A549 (cell line): ENCODE measurements at regions not wholly inside any gene's neighbourhood (a gene's known extent, or its start where the extent isn't known, plus 50 kb on each side); places are given as distances from the start of the nearest gene placed in this dataset.
A peak's percentile ranks its signal among the peaks of the same experiment; 100 is the strongest.

Source experiments
- ATAC-seq, 2 experiments: fragments of 200-7000 bp in 1 of 2; fragments of >200 bp in 1 of 2; cut with Nextera tagmentation in 1 of 2; cut with Tn5 transposase in 1 of 2; 3 replicates each; pipeline versions ENCODE4 v1.8.0 to v1.9.1; 2018 to 2020; ENCODE audit warnings: mild to moderate bottlenecking in 1 of 2, moderate library complexity in 1 of 2
- CTCF ChIA-PET: fragments of 300-600 bp; sonication (Branson Sonifier 250); formaldehyde crosslinking; extraction: SDS; loops from one replicate; lab custom pipeline; 2021; ENCODE audit warnings: antibody characterized with exemption, inconsistent platforms; lab: Yijun Ruan, JAX
- POLR2A ChIA-PET: fragments of 350-600 bp; formaldehyde crosslinking; extraction: SDS; loops from one replicate; lab custom pipeline; 2021; ENCODE audit warnings: antibody characterized with exemption, inconsistent platforms; lab: Yijun Ruan, JAX
- DNase-seq, 2 experiments: peaks; one replicate each; pipeline versions ENCODE4 v3.0.0 to v3.0.0-alpha.2; 2011 to 2016; ENCODE audit warnings: low read depth in 1 of 2, low spot score in 1 of 2
- FAIRE-seq: peaks from 2 replicates; lab custom pipeline; 2011; peaks lifted over from hg19 to GRCh38; lab: Jason Lieb, UNC
- H3K27ac ChIP-seq, 2 experiments: fragments of >200 bp; sonication (Bioruptor Twin); formaldehyde crosslinking; 3 replicates each; pipeline ENCODE4 v1.5.1; 2016 to 2017
- H3K4me1 ChIP-seq: fragments of >200 bp; sonication (Bioruptor Twin); formaldehyde crosslinking; 3 replicates; pipeline ENCODE4 v1.6.1; 2016
- H3K4me2 ChIP-seq: fragments of >200 bp; sonication (Bioruptor Twin); formaldehyde crosslinking; 3 replicates; pipeline ENCODE4 v1.6.1; 2016
- H3K4me3 ChIP-seq: fragments of >200 bp; sonication (Bioruptor Twin); formaldehyde crosslinking; 3 replicates; pipeline ENCODE4 v1.5.1; 2016
- H3K9me3 ChIP-seq: fragments of >200 bp; sonication (Bioruptor Twin); formaldehyde crosslinking; 3 replicates; pipeline ENCODE4 v1.6.1; 2016
- ATOH8 ChIP-seq: fragments of 250-450 bp; sonication (Bioruptor Pico); IDR thresholded peaks from 2 replicates; pipeline ENCODE4 v1.5.0; 2020; ENCODE audit warnings: low read depth, mild to moderate bottlenecking, moderate library complexity
- BCL3 ChIP-seq: fragments of >200 bp; sonication (Bioruptor Twin); formaldehyde crosslinking; IDR thresholded peaks from 3 replicates; pipeline ENCODE4 v1.6.1; 2016
- EHMT2 ChIP-seq: fragments of 200-600 bp; sonication (generic); IDR thresholded peaks from 2 replicates; pipeline ENCODE4 v1.6.1; 2016; ENCODE audit warnings: antibody characterized with exemption, low read depth, mild to moderate bottlenecking, moderate library complexity
- ELK1 ChIP-seq: fragments of 150-350 bp; IDR thresholded peaks from 2 replicates; pipeline ENCODE4 v1.6.1; 2014; ENCODE audit warnings: low read depth, mild to moderate bottlenecking, low read length
- FOSB ChIP-seq: fragments of 250-450 bp; sonication (Bioruptor Pico); IDR thresholded peaks from 2 replicates; pipeline ENCODE4 v1.5.0; 2020; ENCODE audit warnings: mild to moderate bottlenecking, moderate library complexity
- GATA3 ChIP-seq: IDR thresholded peaks from 2 replicates; pipeline ENCODE4 v1.6.1; 2012; ENCODE audit warnings: borderline replicate concordance
- HDAC2 ChIP-seq: fragments of 200-600 bp; sonication (generic); IDR thresholded peaks from 2 replicates; pipeline ENCODE4 v1.6.1; 2016
- HES2 ChIP-seq: fragments of >200 bp; sonication (Bioruptor Twin); formaldehyde crosslinking; IDR thresholded peaks from 2 replicates; pipeline ENCODE4 v1.6.1; 2016
- HMGXB4 ChIP-seq: fragments of 250-450 bp; sonication (Bioruptor Pico); IDR thresholded peaks from 2 replicates; pipeline ENCODE4 v1.5.0; 2021; ENCODE audit warnings: mild to moderate bottlenecking, moderate library complexity, borderline replicate concordance
- HOXA7 ChIP-seq: fragments of 250-450 bp; sonication (Bioruptor Pico); IDR thresholded peaks from 2 replicates; pipeline ENCODE4 v1.5.0; 2020; ENCODE audit warnings: mild to moderate bottlenecking, moderate library complexity
- KDM1A ChIP-seq: fragments of 200-600 bp; sonication (generic); IDR thresholded peaks from 2 replicates; pipeline ENCODE4 v1.6.1; 2016; ENCODE audit warnings: low read depth, mild to moderate bottlenecking
- KDM5A ChIP-seq: fragments of 200-600 bp; sonication (generic); IDR thresholded peaks from 2 replicates; pipeline ENCODE4 v1.6.1; 2016; ENCODE audit warnings: antibody characterized with exemption, mild to moderate bottlenecking
- MAFK ChIP-seq: fragments of 450-650 bp; IDR thresholded peaks from 2 replicates; pipeline ENCODE4 v1.6.1; 2014; ENCODE audit not compliant: partially characterized antibody
- NFE2L2 ChIP-seq: fragments of 150-350 bp; conservative IDR thresholded peaks from 2 replicates; pipeline ENCODE4 v1.6.1; 2014; ENCODE audit warnings: low read length
- NPAS2 ChIP-seq: fragments of 250-450 bp; sonication (Bioruptor Pico); IDR thresholded peaks from 2 replicates; pipeline ENCODE4 v1.8.0; 2022; ENCODE audit warnings: mild to moderate bottlenecking, moderate library complexity, borderline replicate concordance
- POLR2A ChIP-seq: IDR thresholded peaks from 2 replicates; pipeline ENCODE4 v1.6.1; 2012; ENCODE audit warnings: mild to moderate bottlenecking, low read length
- POLR2AphosphoS2 ChIP-seq: conservative IDR thresholded peaks from 2 replicates; pipeline ENCODE4 v1.6.1; 2012; ENCODE audit warnings: low read length, improper control_type of control experiment, inconsistent platforms
- RARB ChIP-seq: fragments of 250-450 bp; sonication (Bioruptor Pico); IDR thresholded peaks from 2 replicates; pipeline ENCODE4 v1.8.0; 2021; ENCODE audit warnings: mild to moderate bottlenecking, moderate library complexity
- RCOR1 ChIP-seq: fragments of 150-350 bp; IDR thresholded peaks from 2 replicates; pipeline ENCODE4 v1.6.1; 2014; ENCODE audit warnings: antibody characterized with exemption, low read length, low read depth
- REST ChIP-seq: fragments of 200-600 bp; sonication (generic); IDR thresholded peaks from 2 replicates; pipeline ENCODE4 v1.6.1; 2016; ENCODE audit warnings: antibody characterized with exemption, mild to moderate bottlenecking, moderate library complexity
- RNF2 ChIP-seq: fragments of 200-600 bp; sonication (generic); IDR thresholded peaks from 2 replicates; pipeline ENCODE4 v1.6.1; 2016; ENCODE audit warnings: low read depth, mild to moderate bottlenecking, antibody characterized with exemption, moderate library complexity, borderline replicate concordance
- TFCP2L1 ChIP-seq: fragments of 250-450 bp; sonication (Bioruptor Pico); IDR thresholded peaks from 2 replicates; pipeline ENCODE4 v1.5.0; 2021; ENCODE audit warnings: mild to moderate bottlenecking
- ZNF302 ChIP-seq: fragments of 250-450 bp; sonication (Bioruptor Pico); IDR thresholded peaks from 2 replicates; pipeline ENCODE4 v1.9.0; 2021; ENCODE audit warnings: inconsistent platforms, mild to moderate bottlenecking, moderate library complexity
- ZSCAN20 ChIP-seq: fragments of 250-450 bp; sonication (Bioruptor Pico); IDR thresholded peaks from 2 replicates; pipeline ENCODE4 v1.8.0; 2022; ENCODE audit warnings: mild to moderate bottlenecking, moderate library complexity
- WGBS: methylation state at CpG from one replicate; pipeline ENCODE4 v1.1.6; 2017; ENCODE audit errors: missing lambda C conversion rate; 5-methylcytosine and 5-hydroxymethylcytosine counted together

- H3K4me1 ChIP-seq: no peaks in the 10 kb centered on the region
- H3K27ac ChIP-seq: no peak overlapping the region
- no peak overlapping the region for H3K4me3 ChIP-seq
- 6% methylated on average over 2 of the region's 2 CpGs for WGBS
- FAIRE-seq (no peak), DNase-seq (no peak), ATAC-seq (no peak)
- ChIA-PET CTCF (no interaction called here), POLR2A (no interaction called here)
- H3K4me2 ChIP-seq: no peak overlapping the region
- H3K9me3 ChIP-seq: no peaks in the 10 kb centered on the region
- TF ChIP-seq RNF2 (no peak), NPAS2 (CRISPR knock-in tag) (no peak), KDM5A (no peak), EHMT2 (no peak), GATA3 (no peak), TFCP2L1 (CRISPR knock-in tag) (no peak)
Observed at GRCh38 chr6:95185874-95186273, 391.5 kb upstream of the MANEA start.

GRCh38 chr6:95186710-95187109, 390.6 kb upstream of the MANEA start:
- FAIRE-seq (no peak), ATAC-seq (no peak), DNase-seq (no peak)
- Histone ChIP-seq H3K4me1 (no peaks in the 10 kb centered on the region), H3K4me3 (no peak overlapping the region), H3K27ac (no peak overlapping the region), H3K9me3 (no peaks in the 10 kb centered on the region), H3K4me2 (no peak overlapping the region)
- 11% methylated on average over 1 of the region's 1 CpG for whole genome bisulfite sequencing
- ChIA-PET CTCF (no interaction called here), POLR2A (no interaction called here)
- TF ChIP-seq MAFK (peak; percentile 28), ZNF302 (no peak), RNF2 (no peak)

- H3K9me3 ChIP-seq: no peaks in the 10 kb centered on the region
- DNase-seq: no peak
- POLR2A ChIA-PET: no interaction called here
- 19% methylated on average over 3 of the region's 3 CpGs for WGBS
- no peak overlapping the region for H3K27ac ChIP-seq
- H3K4me2 ChIP-seq: no peak overlapping the region
- TF ChIP-seq HMGXB4 (CRISPR knock-in tag) (no peak), KDM5A (no peak), RARB (CRISPR knock-in tag) (no peak), RCOR1 (no peak), KDM1A (no peak), HDAC2 (no peak), BCL3 (no peak), ATOH8 (CRISPR knock-in tag) (no peak), FOSB (CRISPR knock-in tag) (no peak), REST (no peak), ELK1 (no peak), HES2 (no peak), POLR2AphosphoS2 (no peak), POLR2A (no peak), ZSCAN20 (CRISPR knock-in tag) (no peak), NFE2L2 (no peak), HOXA7 (no peak)
- no peak overlapping the region for H3K4me3 ChIP-seq
- ATAC-seq: no peak
- FAIRE-seq: no peak
- no peaks in the 10 kb centered on the region for H3K4me1 ChIP-seq
- CTCF ChIA-PET: no interaction called here
Observed at GRCh38 chr6:95197590-95197989, 379.7 kb upstream of the MANEA start.
